Activated CD4-positive, alpha-beta T cell treated with anti-CD3 and anti-CD28 coated beads, Interleukin-2, amount 10 ng/mL, durations not matched to agents 24 days and 14 days (primary cell): ENCODE measurements at regions not wholly inside any gene's neighbourhood (a gene's known extent, or its start where the extent isn't known, plus 50 kb on each side); places are given as distances from the start of the nearest gene placed in this dataset.

Experiments used
- DNase-seq: peaks from one replicate; pipeline ENCODE4 v3.0.0; 2022
- H3K27ac Mint-ChIP-seq: one replicate; pipeline ENCODE4 v1.8.0; 2022; ENCODE audit warnings: mild to moderate bottlenecking, mixed read lengths
- H3K27me3 Mint-ChIP-seq: one replicate; pipeline ENCODE4 v1.8.0; 2022; ENCODE audit warnings: mixed read lengths
- H3K36me3 Mint-ChIP-seq: one replicate; pipeline ENCODE4 v1.8.0; 2022; ENCODE audit warnings: low read depth, mild to moderate bottlenecking, mixed read lengths
- H3K4me1 Mint-ChIP-seq: one replicate; pipeline ENCODE4 v1.8.0; 2021; ENCODE audit warnings: mixed read lengths
- H3K4me3 Mint-ChIP-seq: one replicate; pipeline ENCODE4 v1.8.0; 2022; ENCODE audit warnings: mild to moderate bottlenecking, moderate library complexity, mixed read lengths
- H3K9me3 Mint-ChIP-seq: one replicate; pipeline ENCODE4 v1.8.0; 2021; ENCODE audit warnings: mixed read lengths
- intact Hi-C: fragments of 100-400 bp; cut with micrococcal nuclease; formaldehyde crosslinking; loops from one replicate; pipeline ENCODE4 v1.15.1; 2023

DNA sequence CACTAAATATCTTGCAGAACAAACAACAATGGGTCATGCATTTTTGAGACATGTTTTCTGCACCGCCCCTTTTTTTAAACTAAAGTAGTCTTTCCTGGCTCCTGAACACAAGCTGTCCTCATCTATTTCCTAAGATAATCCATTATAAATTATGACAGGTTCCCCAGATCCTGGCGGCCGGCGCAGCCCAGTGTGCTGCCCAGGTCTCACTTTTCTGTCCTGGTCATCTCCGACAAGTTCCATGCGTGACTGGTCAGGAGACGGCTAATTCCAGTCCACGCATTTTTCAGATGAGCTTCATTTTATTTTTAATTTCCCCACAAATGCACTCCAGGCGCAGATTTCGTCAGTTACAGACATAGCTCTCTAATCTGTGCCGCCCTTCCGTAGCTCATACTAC lies 92.9 kb upstream of the EGFLAM start:
- Mint-ChIP-seq H3K36me3 (no peaks in the 10 kb centered on the region), H3K4me3 (no peak overlapping the region), H3K27ac (no peak overlapping the region), H3K4me1 (no peaks in the 10 kb centered on the region), H3K27me3 (no peaks in the 10 kb centered on the region), H3K9me3 (no peaks in the 10 kb centered on the region)
- DNase-seq, result no peak
- intact Hi-C loops, result no loop called here

DNA sequence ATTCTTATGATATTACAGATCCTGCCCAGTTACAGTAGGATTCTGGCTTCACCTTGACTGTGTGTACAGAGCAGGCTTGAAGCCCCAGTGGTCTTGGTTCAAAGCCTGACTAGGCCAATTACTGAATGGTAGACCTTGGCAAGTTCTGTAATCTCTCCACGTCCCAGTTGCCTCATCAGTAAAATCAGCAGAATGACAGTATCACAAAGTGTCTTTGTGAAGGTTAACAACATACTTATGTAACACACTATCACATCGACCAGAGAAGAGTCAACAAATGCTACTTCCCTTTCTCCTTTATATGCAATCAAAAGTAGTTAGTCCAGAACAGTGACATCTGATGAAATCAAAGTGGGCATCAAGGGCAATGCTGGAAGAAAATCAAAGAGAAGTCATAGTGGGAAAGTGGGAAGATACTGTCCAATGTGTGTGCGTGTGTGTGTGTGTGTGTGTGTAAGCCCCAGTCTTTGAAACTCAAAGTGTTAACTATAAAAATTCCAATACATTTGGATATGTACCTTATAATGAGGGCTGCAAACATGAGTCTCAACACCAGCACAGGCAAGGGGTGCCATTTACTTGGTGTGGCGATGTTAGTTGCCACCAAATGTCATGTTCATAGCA lies 93.5 kb upstream of the EGFLAM start:
- H3K4me3 Mint-ChIP-seq, result no peak overlapping the region
- intact Hi-C loops, result no loop called here
- H3K27me3 Mint-ChIP-seq, result no peaks in the 10 kb centered on the region

DNA sequence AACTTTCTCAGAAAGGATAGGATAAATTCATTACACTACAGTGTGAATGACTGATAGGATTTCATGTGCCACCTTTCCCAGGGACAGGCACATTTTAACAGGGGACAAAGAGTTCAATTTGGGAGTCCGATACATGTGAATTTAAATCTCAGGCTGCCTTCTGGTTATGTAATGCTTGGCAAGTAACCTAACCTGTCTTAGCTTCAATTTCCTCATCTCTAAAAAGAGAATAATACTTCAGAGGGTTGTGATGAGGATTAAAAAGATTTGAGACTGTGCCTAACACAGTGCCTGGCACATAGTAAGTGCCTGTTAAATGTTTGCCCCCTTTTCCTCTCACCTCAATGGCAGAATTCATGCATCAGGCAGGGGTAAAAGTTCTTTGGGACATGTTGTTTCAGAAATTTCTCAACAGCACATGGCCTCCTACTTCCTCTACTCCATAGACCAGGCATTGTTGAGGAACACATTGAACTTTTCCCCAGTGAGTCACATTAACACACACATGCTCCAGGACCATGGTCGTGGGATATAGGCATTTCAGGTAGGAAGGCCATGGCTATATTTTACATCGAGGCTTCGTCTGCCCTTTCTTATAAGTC lies 94.6 kb upstream of the EGFLAM start:
- Mint-ChIP-seq H3K4me3 (no peak overlapping the region), H3K9me3 (no peaks in the 10 kb centered on the region), H3K4me1 (no peaks in the 10 kb centered on the region), H3K36me3 (no peaks in the 10 kb centered on the region), H3K27me3 (no peaks in the 10 kb centered on the region), H3K27ac (no peak overlapping the region)
- DNase-seq, result no peak
- intact Hi-C loops, result no loop called here

More for the DNA sequence above, 93.5 kb upstream of the EGFLAM start:
- DNase-seq, result no peak
- no peaks in the 10 kb centered on the region for H3K9me3 Mint-ChIP-seq
- no peak overlapping the region for H3K27ac Mint-ChIP-seq
- H3K36me3 Mint-ChIP-seq, result no peaks in the 10 kb centered on the region
- H3K4me1 Mint-ChIP-seq, result no peaks in the 10 kb centered on the region

DNA sequence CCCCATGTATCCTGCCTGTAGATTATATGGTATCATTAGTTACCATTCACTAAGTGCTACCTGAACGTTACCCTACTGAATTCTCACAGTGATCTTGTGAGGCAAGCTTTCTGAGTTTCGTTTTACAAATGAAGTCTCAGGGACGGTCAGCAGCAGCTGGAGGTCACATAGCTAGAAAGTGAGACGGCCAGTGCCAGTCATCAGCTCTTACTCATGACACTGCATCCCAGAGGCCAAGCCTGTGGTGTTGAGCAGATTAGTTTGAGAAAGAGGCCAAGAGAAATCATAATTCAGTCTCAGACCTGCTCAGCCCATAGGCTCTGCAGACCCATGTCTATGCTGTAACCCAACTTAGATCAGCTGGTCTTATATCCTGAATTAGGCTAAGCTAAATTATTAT lies 95.7 kb upstream of the EGFLAM start:
- H3K4me1 Mint-ChIP-seq, result no peaks in the 10 kb centered on the region
- H3K27ac Mint-ChIP-seq, result no peak overlapping the region
- no peaks in the 10 kb centered on the region for H3K27me3 Mint-ChIP-seq
- no peak for DNase-seq
- H3K36me3 Mint-ChIP-seq, result no peaks in the 10 kb centered on the region
- no peaks in the 10 kb centered on the region for H3K9me3 Mint-ChIP-seq
- no peak overlapping the region for H3K4me3 Mint-ChIP-seq
- intact Hi-C loops, result no loop called here

DNA sequence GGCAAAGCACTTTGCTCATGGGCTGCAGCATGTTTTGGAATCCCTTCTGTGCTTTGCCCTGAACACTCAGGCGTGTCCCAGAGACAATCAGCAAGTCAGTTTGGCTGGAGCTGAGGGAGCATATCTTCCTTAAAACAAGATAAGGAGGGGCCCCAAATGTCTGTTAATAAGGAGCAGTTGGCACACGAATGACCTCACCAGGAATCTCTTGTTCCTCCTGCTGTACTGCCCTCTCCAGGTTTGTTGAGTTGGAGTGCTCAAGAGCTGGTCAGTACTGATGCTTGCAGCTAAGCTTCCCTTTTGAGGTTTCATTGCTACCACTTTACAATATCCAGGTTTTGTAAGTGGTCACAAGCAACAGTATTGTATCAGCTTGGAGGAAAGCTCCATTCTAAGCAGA lies 101.3 kb upstream of the EGFLAM start:
- Mint-ChIP-seq H3K27me3 (peaks cover 2% of the 10 kb centered on the region), H3K36me3 (no peaks in the 10 kb centered on the region), H3K4me3 (no peak overlapping the region), H3K27ac (no peak overlapping the region), H3K4me1 (no peaks in the 10 kb centered on the region), H3K9me3 (no peaks in the 10 kb centered on the region)
- intact Hi-C loops, result no loop called here
- DNase-seq, result no peak

DNA sequence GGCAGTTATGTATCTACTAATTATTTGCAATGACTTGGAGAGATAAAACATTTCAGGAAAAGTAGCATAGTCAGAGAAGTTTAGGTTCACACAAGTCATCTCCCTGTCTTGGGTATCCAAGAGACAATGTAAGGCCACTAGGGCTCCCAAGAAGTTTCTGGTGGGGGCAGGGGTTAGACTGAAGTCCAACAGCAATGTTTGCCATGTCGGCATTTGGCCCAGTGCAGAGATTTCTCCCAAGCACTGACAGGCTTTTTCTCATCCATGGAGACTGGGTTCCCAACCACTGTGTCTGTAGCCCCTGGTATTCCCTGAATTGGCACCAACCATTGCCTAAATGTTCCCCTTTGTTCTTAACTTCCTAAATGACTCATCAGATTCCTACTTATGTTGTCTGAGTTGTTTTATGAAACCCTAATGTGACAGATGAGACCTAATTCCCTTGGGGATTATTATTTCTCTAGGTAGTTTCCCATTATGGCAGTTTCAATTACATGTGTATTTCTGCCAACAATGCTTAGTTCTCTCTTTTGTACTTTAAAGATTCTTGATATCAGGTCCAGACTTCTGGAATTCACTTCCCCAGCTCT lies 103.6 kb upstream of the EGFLAM start:
- no peak for DNase-seq
- H3K9me3 Mint-ChIP-seq, result peaks cover 3% of the 10 kb centered on the region
- no peak overlapping the region for H3K4me3 Mint-ChIP-seq
- H3K36me3 Mint-ChIP-seq, result no peaks in the 10 kb centered on the region
- no peaks in the 10 kb centered on the region for H3K4me1 Mint-ChIP-seq
- H3K27me3 Mint-ChIP-seq, result peaks cover 2% of the 10 kb centered on the region
- intact Hi-C loops, result no loop called here
- no peak overlapping the region for H3K27ac Mint-ChIP-seq

DNA sequence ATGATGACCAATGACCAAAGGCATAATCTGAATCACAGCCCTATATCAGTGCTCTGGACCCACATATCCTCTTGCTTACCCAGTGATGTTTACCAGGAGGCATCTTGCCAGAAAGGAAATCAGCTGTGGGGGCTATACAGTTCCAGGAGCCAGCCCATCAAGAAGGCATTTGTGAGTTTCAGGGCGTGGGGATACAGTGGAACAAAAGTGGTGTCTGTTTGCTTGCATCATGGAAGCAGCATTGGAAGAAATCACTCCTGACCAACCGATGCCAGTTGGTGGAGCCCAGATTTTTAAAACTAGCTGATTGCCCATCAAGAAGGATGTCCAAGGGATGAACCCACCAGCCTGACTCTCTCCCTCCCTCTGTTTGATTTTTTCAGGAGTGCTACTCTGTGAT lies 106.5 kb upstream of the EGFLAM start:
- H3K4me3 Mint-ChIP-seq, result no peak overlapping the region
- peaks cover 4% of the 10 kb centered on the region for H3K9me3 Mint-ChIP-seq
- no peaks in the 10 kb centered on the region for H3K4me1 Mint-ChIP-seq
- intact Hi-C loops, result no loop called here
- no peak for DNase-seq
- H3K27ac Mint-ChIP-seq, result no peak overlapping the region
- no peaks in the 10 kb centered on the region for H3K36me3 Mint-ChIP-seq
- peaks cover 2% of the 10 kb centered on the region for H3K27me3 Mint-ChIP-seq

DNA sequence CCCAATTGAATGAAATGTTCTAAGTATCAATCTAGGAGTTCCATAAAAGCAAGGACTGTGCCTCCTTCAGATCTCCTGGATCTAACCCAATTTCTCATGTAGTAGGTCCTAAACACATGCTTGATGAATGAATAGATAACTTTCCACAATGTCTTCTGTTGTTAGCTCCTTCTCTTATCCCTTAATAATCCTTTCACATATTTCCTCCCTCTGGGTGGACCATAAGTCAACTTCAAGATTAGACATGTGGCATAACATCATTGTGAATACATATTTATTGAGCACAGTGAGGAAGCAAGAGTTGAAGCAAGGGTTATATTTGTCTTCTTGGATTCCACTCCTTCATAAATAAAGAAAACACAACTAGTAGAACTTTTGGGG lies 108.6 kb upstream of the EGFLAM start:
- H3K27me3 Mint-ChIP-seq, result no peaks in the 10 kb centered on the region
- intact Hi-C loops, result no loop called here
- DNase-seq, result no peak
- H3K4me3 Mint-ChIP-seq, result no peak overlapping the region
- H3K36me3 Mint-ChIP-seq, result no peaks in the 10 kb centered on the region
- no peaks in the 10 kb centered on the region for H3K4me1 Mint-ChIP-seq
- no peak overlapping the region for H3K27ac Mint-ChIP-seq
- H3K9me3 Mint-ChIP-seq, result peaks cover 4% of the 10 kb centered on the region

DNA sequence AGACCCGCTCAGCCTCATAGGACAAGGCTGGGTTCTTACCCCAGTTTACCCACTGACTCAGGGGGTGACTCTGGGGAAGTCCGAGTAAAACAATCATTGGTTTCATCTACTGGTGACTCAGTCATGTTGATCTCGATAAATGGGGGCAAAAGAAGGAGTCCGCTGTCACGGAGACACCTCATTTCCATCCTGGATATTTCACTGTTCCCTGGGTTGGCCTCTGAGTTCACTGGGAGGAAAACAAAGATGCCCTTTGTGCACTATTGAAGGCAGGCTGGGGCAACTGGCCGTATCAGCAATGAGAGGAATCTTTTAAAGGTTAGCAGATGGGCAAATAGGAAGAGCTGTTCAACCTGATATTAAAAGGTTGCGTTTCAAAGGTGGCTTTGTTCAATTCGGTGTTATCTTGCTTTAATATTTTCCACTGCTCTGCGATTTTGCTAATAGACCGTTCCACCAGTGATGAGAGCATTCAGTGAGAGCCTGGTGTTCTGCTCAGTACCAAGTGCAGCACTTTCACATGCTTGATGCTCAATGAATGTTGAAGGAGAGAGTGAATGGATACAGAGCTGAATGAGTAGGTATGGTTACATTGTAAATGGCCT lies 110.2 kb upstream of the EGFLAM start:
- Mint-ChIP-seq H3K27ac (no peak overlapping the region), H3K4me3 (no peak overlapping the region), H3K27me3 (no peaks in the 10 kb centered on the region), H3K4me1 (no peaks in the 10 kb centered on the region), H3K9me3 (peaks cover 4% of the 10 kb centered on the region), H3K36me3 (no peaks in the 10 kb centered on the region)
- no peak for DNase-seq
- intact Hi-C loops, result no loop called here

DNA sequence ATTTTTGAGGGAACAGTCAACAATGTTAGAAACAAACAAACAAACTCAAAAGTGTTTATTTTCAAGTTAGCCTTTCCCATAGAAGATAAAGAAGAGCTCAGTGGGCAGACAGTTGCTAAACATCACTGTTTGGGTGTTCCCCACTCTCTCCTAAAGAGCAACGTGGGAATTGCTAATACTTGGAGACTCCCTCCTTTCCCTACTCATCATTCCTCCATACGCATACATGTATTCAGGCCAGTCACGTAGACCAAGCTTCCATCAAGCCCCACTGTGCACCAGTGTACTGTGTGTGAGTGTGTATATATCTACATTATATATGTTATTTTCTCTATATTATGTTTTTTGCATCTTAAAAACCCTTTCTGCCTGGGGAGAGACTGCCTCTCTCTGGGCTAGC lies 115.0 kb upstream of the EGFLAM start:
- H3K4me3 Mint-ChIP-seq, result no peak overlapping the region
- H3K27ac Mint-ChIP-seq, result no peak overlapping the region
- intact Hi-C loops, result no loop called here
- no peaks in the 10 kb centered on the region for H3K36me3 Mint-ChIP-seq
- no peaks in the 10 kb centered on the region for H3K27me3 Mint-ChIP-seq
- no peak for DNase-seq
- H3K9me3 Mint-ChIP-seq, result no peaks in the 10 kb centered on the region
- no peaks in the 10 kb centered on the region for H3K4me1 Mint-ChIP-seq

DNA sequence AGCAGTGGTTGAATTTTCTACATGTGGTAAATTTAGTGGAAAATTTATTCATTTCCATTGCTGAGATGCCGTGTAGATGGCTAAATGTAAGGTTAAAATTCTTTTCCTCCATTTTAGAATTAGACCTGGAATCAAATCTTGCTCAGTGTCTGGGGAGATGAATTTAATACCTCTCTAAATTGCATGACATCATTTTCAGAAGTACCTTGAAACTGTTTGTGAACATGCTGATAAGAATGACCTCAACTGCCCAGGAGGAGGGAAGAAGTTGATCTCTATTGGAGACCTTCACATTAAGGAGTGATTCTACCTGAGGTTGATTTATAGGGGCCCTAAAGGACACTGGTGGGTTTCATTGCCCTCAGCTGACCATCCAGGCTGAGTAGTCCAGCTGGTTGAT lies 116.7 kb upstream of the EGFLAM start:
- Mint-ChIP-seq H3K27me3 (no peaks in the 10 kb centered on the region), H3K9me3 (no peaks in the 10 kb centered on the region), H3K27ac (no peak overlapping the region), H3K4me1 (no peaks in the 10 kb centered on the region), H3K4me3 (no peak overlapping the region), H3K36me3 (no peaks in the 10 kb centered on the region)
- intact Hi-C loops, result no loop called here
- DNase-seq, result no peak

DNA sequence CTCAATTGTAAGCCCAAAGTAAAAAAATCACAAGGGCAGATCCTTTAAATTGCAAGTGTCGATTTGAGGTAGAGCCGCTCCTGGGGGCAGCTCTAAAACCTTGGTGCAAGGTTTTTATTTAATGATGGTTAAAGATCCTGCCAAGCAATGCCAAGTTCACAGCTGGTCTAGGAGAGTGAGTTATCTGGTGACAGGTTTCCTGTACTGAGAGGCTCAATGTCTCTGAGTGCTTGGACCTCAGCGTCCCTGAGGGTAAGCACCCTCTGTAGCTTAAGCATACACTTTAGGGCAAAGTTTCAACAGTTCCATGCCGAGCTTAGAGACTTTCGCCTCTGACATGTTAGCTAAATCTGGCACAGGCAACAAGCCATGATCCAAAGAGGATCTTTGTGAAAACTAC lies 119.8 kb upstream of the EGFLAM start:
- no peaks in the 10 kb centered on the region for H3K27me3 Mint-ChIP-seq
- no peaks in the 10 kb centered on the region for H3K4me1 Mint-ChIP-seq
- intact Hi-C loops, result no loop called here
- H3K36me3 Mint-ChIP-seq, result no peaks in the 10 kb centered on the region
- H3K9me3 Mint-ChIP-seq, result no peaks in the 10 kb centered on the region
- H3K27ac Mint-ChIP-seq, result no peak overlapping the region
- no peak overlapping the region for H3K4me3 Mint-ChIP-seq
- no peak for DNase-seq

DNA sequence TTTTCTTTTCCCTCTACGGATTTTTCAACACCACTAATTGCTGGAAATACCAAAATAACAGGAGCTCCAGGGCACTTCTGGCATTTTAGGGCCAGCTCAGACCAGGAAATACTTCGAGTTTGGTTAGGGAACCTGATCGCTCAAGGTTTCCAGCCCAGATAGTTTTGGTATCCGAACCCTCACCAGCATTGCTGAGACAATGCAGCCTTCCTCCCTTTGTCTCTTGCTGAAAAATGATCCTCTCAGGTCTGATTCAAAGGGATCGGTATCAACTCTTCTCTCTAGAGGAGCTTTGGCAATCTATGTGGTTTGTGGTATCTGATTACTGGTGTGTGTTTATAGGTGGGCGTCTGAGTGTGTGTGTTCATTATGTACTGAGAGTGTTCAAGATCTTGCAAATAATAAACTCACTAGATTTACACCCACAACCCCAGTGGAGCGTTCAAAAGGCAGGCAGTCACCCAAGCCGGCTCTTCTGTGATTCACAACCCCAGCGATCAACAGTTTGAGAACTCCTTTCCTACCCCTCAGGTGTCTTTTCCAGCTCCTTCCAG lies 122.8 kb upstream of the EGFLAM start:
- Mint-ChIP-seq H3K27ac (no peak overlapping the region), H3K4me1 (no peaks in the 10 kb centered on the region), H3K36me3 (no peaks in the 10 kb centered on the region), H3K4me3 (no peak overlapping the region), H3K27me3 (no peaks in the 10 kb centered on the region), H3K9me3 (no peaks in the 10 kb centered on the region)
- intact Hi-C loops, result no loop called here
- no peak for DNase-seq

DNA sequence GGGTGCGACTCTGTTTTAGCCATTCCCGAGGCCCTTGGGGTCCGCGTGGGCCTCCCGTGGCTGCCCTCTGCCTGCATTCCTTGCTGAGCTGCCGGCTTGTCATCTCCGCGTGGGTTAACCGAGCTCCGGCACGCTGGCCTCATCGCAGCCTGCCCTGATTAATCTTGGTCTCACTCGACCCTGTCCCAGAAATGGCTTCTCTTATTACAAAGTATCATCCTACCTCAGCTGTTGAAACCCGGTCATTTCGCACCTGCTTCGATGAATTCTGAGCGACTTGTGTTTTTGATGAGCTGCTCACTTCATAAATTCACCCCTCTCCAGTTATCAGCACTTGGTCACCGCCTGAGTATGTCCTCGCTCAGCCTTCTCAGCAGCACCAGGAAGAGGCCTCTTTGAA lies 123.5 kb upstream of the EGFLAM start:
- no peaks in the 10 kb centered on the region for H3K4me1 Mint-ChIP-seq
- no peak for DNase-seq

More for the DNA sequence above, 123.5 kb upstream of the EGFLAM start:
- Mint-ChIP-seq H3K9me3 (no peaks in the 10 kb centered on the region), H3K4me3 (no peak overlapping the region), H3K27ac (no peak overlapping the region), H3K36me3 (no peaks in the 10 kb centered on the region), H3K27me3 (no peaks in the 10 kb centered on the region)
- intact Hi-C loops, result no loop called here
